Body of pancreas (tissue), 4 donors: ENCODE measurements at regions not wholly inside any gene's neighbourhood (a gene's known extent, or its start where the extent isn't known, plus 50 kb on each side); places are given as distances from the start of the nearest gene placed in this dataset.

Experiments
- ATAC-seq: fragments of 150-250 bp; one replicate; pipeline ENCODE4 v1.9.1; 2016
- DNase-seq, 4 donors: peaks; one replicate each; pipeline ENCODE4 v3.0.0-alpha.2; 2019
- H3K27ac ChIP-seq, 4 donors: fragments of 200-600 bp; sonication (generic); 1 replicate in 3 of 4; 2 replicates in 1 of 4; pipeline versions ENCODE4 v1.5.1 to v1.6.1; 2016 to 2019; ENCODE audit warnings: mild to moderate bottlenecking in 1 of 4, mixed read lengths in 1 of 4, moderate library complexity in 1 of 4
- H3K27me3 ChIP-seq, 2 donors: fragments of 200-600 bp; sonication (generic); one replicate each; pipeline ENCODE4 v1.6.0; 2016; ENCODE audit warnings: mild to moderate bottlenecking in 1 of 2
- H3K36me3 ChIP-seq, 2 donors: fragments of 200-600 bp; sonication (generic); replicated peaks in 1 of 2; 2 replicates each; pipeline ENCODE4 v1.5.1; 2016; ENCODE audit warnings: low read depth in 2 of 2; ENCODE audit not compliant: insufficient read depth in 1 of 2
- H3K4me1 ChIP-seq: fragments of 200-600 bp; sonication (generic); one replicate; pipeline ENCODE4 v1.6.0; 2016
- H3K4me3 ChIP-seq, 2 donors: fragments of 200-600 bp; sonication (generic); 1 replicate in 1 of 2; 2 replicates in 1 of 2; pipeline ENCODE4 v1.5.1; 2016 to 2019
- H3K9me3 ChIP-seq, 3 donors: fragments of 200-600 bp; sonication (generic); 1 replicate in 2 of 3; 2 replicates in 1 of 3; pipeline ENCODE4 v1.5.1; 2016
- POLR2A ChIP-seq, 3 donors: fragments of 450-650 bp; IDR thresholded peaks; one replicate each; pipeline ENCODE4 v1.6.1; 2016; ENCODE audit warnings: antibody characterized with exemption in 3 of 3, mild to moderate bottlenecking in 2 of 3
- WGBS, 2 donors: methylation state at CpG; one replicate each; pipeline ENCODE4 v1.1.5; 2017; 5-methylcytosine and 5-hydroxymethylcytosine counted together
- intact Hi-C: fragments of 100-400 bp; cut with DNase I; formaldehyde crosslinking; loops from one replicate; pipeline ENCODE4 v1.15.1; 2023
- TF ChIP-seq, protein P1 (sequence below), 7 experiments: fragments of 450-650 bp in 4 of 7; fragments of 200-600 bp in 3 of 7; sonication (generic) in 3 of 7; IDR thresholded peaks; one replicate each; pipeline ENCODE4 v1.5.1; 2016 to 2019; ENCODE audit warnings: antibody characterized with exemption in 7 of 7

- no peak overlapping the region for H3K4me3 ChIP-seq
- ATAC-seq (no peak), DNase-seq (no peak)
- H3K4me1 ChIP-seq, result no peaks in the 10 kb centered on the region
- intact Hi-C loops, result no loop called here
- WGBS, 2 donors, result 71 to 74% methylated on average over 8 of the region's 8 CpGs
- H3K9me3 ChIP-seq, result no peaks in the 10 kb centered on the region
- TF ChIP-seq POLR2A (IDR thresholded peaks at IDR 0.05), result no peak
- TF ChIP-seq, protein P1, sequence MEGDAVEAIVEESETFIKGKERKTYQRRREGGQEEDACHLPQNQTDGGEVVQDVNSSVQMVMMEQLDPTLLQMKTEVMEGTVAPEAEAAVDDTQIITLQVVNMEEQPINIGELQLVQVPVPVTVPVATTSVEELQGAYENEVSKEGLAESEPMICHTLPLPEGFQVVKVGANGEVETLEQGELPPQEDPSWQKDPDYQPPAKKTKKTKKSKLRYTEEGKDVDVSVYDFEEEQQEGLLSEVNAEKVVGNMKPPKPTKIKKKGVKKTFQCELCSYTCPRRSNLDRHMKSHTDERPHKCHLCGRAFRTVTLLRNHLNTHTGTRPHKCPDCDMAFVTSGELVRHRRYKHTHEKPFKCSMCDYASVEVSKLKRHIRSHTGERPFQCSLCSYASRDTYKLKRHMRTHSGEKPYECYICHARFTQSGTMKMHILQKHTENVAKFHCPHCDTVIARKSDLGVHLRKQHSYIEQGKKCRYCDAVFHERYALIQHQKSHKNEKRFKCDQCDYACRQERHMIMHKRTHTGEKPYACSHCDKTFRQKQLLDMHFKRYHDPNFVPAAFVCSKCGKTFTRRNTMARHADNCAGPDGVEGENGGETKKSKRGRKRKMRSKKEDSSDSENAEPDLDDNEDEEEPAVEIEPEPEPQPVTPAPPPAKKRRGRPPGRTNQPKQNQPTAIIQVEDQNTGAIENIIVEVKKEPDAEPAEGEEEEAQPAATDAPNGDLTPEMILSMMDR (IDR thresholded peaks at IDR 0.05), result no peak
- H3K27me3 ChIP-seq, result no peaks in the 10 kb centered on the region
- H3K36me3 ChIP-seq, result no peaks in the 10 kb centered on the region
- no peak overlapping the region for H3K27ac ChIP-seq
These were observed 1338.0 kb downstream of the FSTL5 start for GRCh38 chr4:160825644-160826338.

GRCh38 chr4:160826339-160826679 lies 1337.5 kb downstream of the FSTL5 start:
- Histone ChIP-seq H3K36me3 (no peaks in the 10 kb centered on the region), H3K27me3 (no peaks in the 10 kb centered on the region), H3K27ac (no peak overlapping the region), H3K9me3 (no peaks in the 10 kb centered on the region), H3K4me1 (no peaks in the 10 kb centered on the region), H3K4me3 (no peak overlapping the region)
- DNase-seq, result no peak
- no peak for TF ChIP-seq POLR2A (IDR thresholded peaks at IDR 0.05)
- TF ChIP-seq, protein P1 (IDR thresholded peaks at IDR 0.05), result no peak
- 88 to 90% methylated on average over 10 of the region's 10 CpGs for WGBS, 2 donors
- no peak for ATAC-seq
- intact Hi-C loops, result no loop called here

- DNase-seq, result no peak
- no peak overlapping the region for H3K27ac ChIP-seq
- intact Hi-C loops, result no loop called here
- no peaks in the 10 kb centered on the region for H3K4me1 ChIP-seq
- H3K27me3 ChIP-seq, result no peaks in the 10 kb centered on the region
- H3K9me3 ChIP-seq, result no peaks in the 10 kb centered on the region
- H3K36me3 ChIP-seq, result no peaks in the 10 kb centered on the region
- no peak for TF ChIP-seq POLR2A (IDR thresholded peaks at IDR 0.05)
- TF ChIP-seq, protein P1 (IDR thresholded peaks at IDR 0.05), result no peak
- 83 to 85% methylated on average over 2 of the region's 2 CpGs for WGBS, 2 donors
- ATAC-seq, result no peak
- no peak overlapping the region for H3K4me3 ChIP-seq
These were observed 1332.5 kb downstream of the FSTL5 start for GRCh38 chr4:160831165-160831922.

- Histone ChIP-seq H3K27me3 (no peaks in the 10 kb centered on the region), H3K27ac (no peak overlapping the region), H3K4me3 (no peak overlapping the region), H3K9me3 (no peaks in the 10 kb centered on the region), H3K36me3 (no peaks in the 10 kb centered on the region), H3K4me1 (no peaks in the 10 kb centered on the region)
- TF ChIP-seq POLR2A (IDR thresholded peaks at IDR 0.05), result no peak
- TF ChIP-seq, protein P1 (IDR thresholded peaks at IDR 0.05), result no peak
- no peak for ATAC-seq
- peak in 3 of 4 donors; percentile 10 to 37 (median 25) for DNase-seq
- intact Hi-C loops, result no loop called here
- WGBS, 2 donors, result 51 to 55% methylated on average over 3 of the region's 3 CpGs
These were observed 1328.0 kb downstream of the FSTL5 start for GRCh38 chr4:160835789-160836188.
